ENCODE measurements at regions not wholly inside any gene's neighbourhood (a gene's known extent, or its start where the extent isn't known, plus 50 kb on each side); places are given as distances from the start of the nearest gene placed in this dataset.

- no peak overlapping the region for H3K4me2 ChIP-seq
- no peak overlapping the region for H3K27ac ChIP-seq
- no peaks in the 10 kb centered on the region for H3K9me3 ChIP-seq (ENCODE audit: insufficient read depth, low read depth)
- no peak for DNase-seq
- no peak overlapping the region for H2AFZ ChIP-seq
- H3K27me3 ChIP-seq (ENCODE audit: insufficient read depth, low read depth) = no peaks in the 10 kb centered on the region
- H3K4me1 ChIP-seq (replicated peaks; ENCODE audit: insufficient read depth) = no peaks in the 10 kb centered on the region
- no peaks in the 10 kb centered on the region for H3F3A ChIP-seq (ENCODE audit: insufficient read depth, low read depth)
- H3K9me2 ChIP-seq (ENCODE audit: insufficient read depth) = no peaks in the 10 kb centered on the region
- H3K79me2 ChIP-seq (ENCODE audit: low read depth) = no peaks in the 10 kb centered on the region
- H3K4me3 ChIP-seq = no peak overlapping the region
- intact Hi-C loops (cut with micrococcal nuclease; ENCODE audit: unreplicated experiment) = no loop called here
- H3K36me3 ChIP-seq (ENCODE audit: low read depth) = no peaks in the 10 kb centered on the region
- ChIA-PET POLR2A (ENCODE audit: unreplicated experiment) (no interaction called here), CTCF (no interaction called here)
- TF ChIP-seq EZH2 (IDR thresholded peaks at IDR 0.05; ENCODE audit: low read depth) = no peak
- no peak for TF ChIP-seq CTCF (conservative IDR thresholded peaks at IDR 0.05)
- H4K20me1 ChIP-seq (ENCODE audit: insufficient read depth) = no peaks in the 10 kb centered on the region
- no TSS peak for BruUV-seq (replicated peaks)
These were observed 276.9 kb downstream of the TLE3 start for GRCh38 chr15:69820819-69821218.

- no peaks in the 10 kb centered on the region for H4K20me1 ChIP-seq (ENCODE audit: insufficient read depth)
- BruUV-seq (replicated peaks) = no TSS peak
- H3K4me3 ChIP-seq = no peak overlapping the region
- H3K36me3 ChIP-seq (ENCODE audit: low read depth) = no peaks in the 10 kb centered on the region
- no peaks in the 10 kb centered on the region for H3K9me3 ChIP-seq (ENCODE audit: insufficient read depth, low read depth)
- H3F3A ChIP-seq (ENCODE audit: insufficient read depth, low read depth) = no peaks in the 10 kb centered on the region
- ChIA-PET POLR2A (ENCODE audit: unreplicated experiment) (no interaction called here), CTCF (no interaction called here)
- intact Hi-C loops (cut with micrococcal nuclease; ENCODE audit: unreplicated experiment) = no loop called here
- DNase-seq = no peak
- H3K27me3 ChIP-seq (ENCODE audit: insufficient read depth, low read depth) = no peaks in the 10 kb centered on the region
- H3K79me2 ChIP-seq (ENCODE audit: low read depth) = no peaks in the 10 kb centered on the region
- TF ChIP-seq CTCF (conservative IDR thresholded peaks at IDR 0.05) (no peak), EZH2 (IDR thresholded peaks at IDR 0.05; ENCODE audit: low read depth) (no peak)
- no peak overlapping the region for H3K4me2 ChIP-seq
- H3K27ac ChIP-seq = no peak overlapping the region
- H3K4me1 ChIP-seq (replicated peaks; ENCODE audit: insufficient read depth) = 0 out of 2 replicates have a peak, but pooled peaks cover 6% of the 10 kb centered on the region
- no peaks in the 10 kb centered on the region for H3K9me2 ChIP-seq (ENCODE audit: insufficient read depth)
- H2AFZ ChIP-seq = no peak overlapping the region
These were observed 274.4 kb downstream of the TLE3 start for GRCh38 chr15:69823223-69823907.

GRCh38 chr15:69824075-69824876, 273.4 kb downstream of the TLE3 start:
- no peaks in the 10 kb centered on the region for H3K9me2 ChIP-seq (ENCODE audit: insufficient read depth)
- no peaks in the 10 kb centered on the region for H3K36me3 ChIP-seq (ENCODE audit: low read depth)
- no peaks in the 10 kb centered on the region for H3F3A ChIP-seq (ENCODE audit: insufficient read depth, low read depth)
- H4K20me1 ChIP-seq (ENCODE audit: insufficient read depth) = no peaks in the 10 kb centered on the region
- H3K4me1 ChIP-seq (replicated peaks; ENCODE audit: insufficient read depth) = 0 out of 2 replicates have a peak, but pooled peaks cover 6% of the 10 kb centered on the region
- ChIA-PET POLR2A (ENCODE audit: unreplicated experiment) (no interaction called here), CTCF (no interaction called here)
- BruUV-seq (replicated peaks) = no TSS peak
- no peak for DNase-seq
- no peaks in the 10 kb centered on the region for H3K9me3 ChIP-seq (ENCODE audit: insufficient read depth, low read depth)
- intact Hi-C loops (cut with micrococcal nuclease; ENCODE audit: unreplicated experiment) = no loop called here
- H3K4me3 ChIP-seq = no peak overlapping the region
- H3K27me3 ChIP-seq (ENCODE audit: insufficient read depth, low read depth) = no peaks in the 10 kb centered on the region
- H3K4me2 ChIP-seq = no peak overlapping the region
- H2AFZ ChIP-seq = no peak overlapping the region
- H3K79me2 ChIP-seq (ENCODE audit: low read depth) = no peaks in the 10 kb centered on the region
- no peak overlapping the region for H3K27ac ChIP-seq
- TF ChIP-seq EZH2 (IDR thresholded peaks at IDR 0.05; ENCODE audit: low read depth) (no peak), CTCF (conservative IDR thresholded peaks at IDR 0.05) (no peak)

All from PC-9 (cell line).